Hematopoietic multipotent progenitor cell treated with erythropoietin and hydrocortisone succinate and interleukin-3 and kit ligand, for 15 days (in vitro differentiated cells): ENCODE measurements at regions not wholly inside any gene's neighbourhood (a gene's known extent, or its start where the extent isn't known, plus 50 kb on each side); places are given as distances from the start of the nearest gene placed in this dataset.

Experiments used
- DNase-seq: peaks from one replicate; pipeline ENCODE4 v3.0.0-alpha.2; 2015; ENCODE audit warnings: low spot score

- DNase-seq = no peak
Observed at GRCh38 chr1:75083848-75084514, 50.2 kb upstream of the LHX8 start.
